HEK293 (cell line): ENCODE measurements at regions not wholly inside any gene's neighbourhood (a gene's known extent, or its start where the extent isn't known, plus 50 kb on each side); places are given as distances from the start of the nearest gene placed in this dataset.

Source experiments
- CTCF ChIA-PET: fragments of 350-600 bp; formaldehyde crosslinking; extraction: SDS; loops from one replicate; lab custom pipeline; 2021; ENCODE audit warnings: antibody characterized with exemption; lab: Yijun Ruan, JAX
- POLR2A ChIA-PET: fragments of 300-600 bp; formaldehyde crosslinking; extraction: SDS; loops from one replicate; lab custom pipeline; 2020; ENCODE audit warnings: antibody characterized with exemption, inconsistent platforms; lab: Yijun Ruan, JAX
- H3K27ac ChIP-seq: fragments of 200-500 bp; sonication (Bioruptor generic); 2 replicates; pipeline ENCODE4 v1.5.1; 2014; ENCODE audit warnings: low read depth, low read length, control low read depth, inconsistent platforms; ENCODE audit errors: extremely low read depth
- H3K36me3 ChIP-seq, 2 experiments: fragments of 200-500 bp in 1 of 2; sonication (Bioruptor generic) in 1 of 2; 1 replicate in 1 of 2; 2 replicates in 1 of 2; pipeline ENCODE4 v1.5.1; 2014 to 2017; ENCODE audit warnings: inconsistent platforms in 2 of 2, low read length in 2 of 2; ENCODE audit not compliant: control insufficient read depth in 2 of 2, insufficient read depth in 1 of 2
- H3K4me1 ChIP-seq: fragments of 200-500 bp; sonication (Bioruptor generic); 2 replicates; pipeline ENCODE4 v1.5.1; 2014; ENCODE audit warnings: mild to moderate bottlenecking, low read length, inconsistent platforms; ENCODE audit not compliant: control insufficient read depth, insufficient read depth
- H3K4me3 ChIP-seq: 2 replicates; pipeline ENCODE4 v1.5.1; 2011; ENCODE audit warnings: low read depth, mild to moderate bottlenecking, control low read depth, low read length, moderate library complexity
- H3K9me3 ChIP-seq: fragments of 200-500 bp; sonication (Bioruptor generic); 2 replicates; pipeline ENCODE4 v1.5.1; 2014; ENCODE audit warnings: low read depth, low read length, inconsistent platforms; ENCODE audit not compliant: control insufficient read depth, insufficient read depth
- BCL11A ChIP-seq: fragments of 450-650 bp; formaldehyde crosslinking; IDR thresholded peaks from 2 replicates; pipeline ENCODE4 v1.5.1; 2016; ENCODE audit warnings: low read depth, missing biosample characterization, missing genetic modification characterization
- GFI1B ChIP-seq: fragments of 450-650 bp; formaldehyde crosslinking; IDR thresholded peaks from 2 replicates; pipeline ENCODE4 v1.5.1; 2016; ENCODE audit warnings: missing biosample characterization, missing genetic modification characterization
- GLI4 ChIP-seq: fragments of 450-650 bp; formaldehyde crosslinking; IDR thresholded peaks from 2 replicates; pipeline ENCODE4 v1.5.1; 2016; ENCODE audit warnings: missing biosample characterization, missing genetic modification characterization
- HIC1 ChIP-seq: fragments of 450-650 bp; formaldehyde crosslinking; IDR thresholded peaks from 2 replicates; pipeline ENCODE4 v1.5.1; 2016; ENCODE audit warnings: missing biosample characterization, missing genetic modification characterization
- HOXC10 ChIP-seq: sonication (generic); formaldehyde crosslinking; IDR thresholded peaks from 2 replicates; pipeline ENCODE4 v1.8.1; 2023; ENCODE audit warnings: mild to moderate bottlenecking, missing genetic modification reagents
- PATZ1 ChIP-seq: fragments of 450-650 bp; formaldehyde crosslinking; IDR thresholded peaks from 2 replicates; pipeline ENCODE4 v1.5.1; 2016; ENCODE audit warnings: missing biosample characterization, missing genetic modification characterization
- RBAK ChIP-seq: fragments of 450-650 bp; formaldehyde crosslinking; IDR thresholded peaks from 2 replicates; pipeline ENCODE4 v1.5.1; 2016; ENCODE audit warnings: missing biosample characterization, missing genetic modification characterization
- ZBTB26 ChIP-seq: fragments of 450-650 bp; formaldehyde crosslinking; optimal IDR thresholded peaks from 2 replicates; pipeline ENCODE3; 2016; ENCODE audit warnings: missing biosample characterization, mild to moderate bottlenecking, missing genetic modification characterization
- ZEB2 ChIP-seq: fragments of 450-650 bp; formaldehyde crosslinking; IDR thresholded peaks from 2 replicates; pipeline ENCODE4 v1.5.1; 2016; ENCODE audit warnings: missing biosample characterization, missing genetic modification characterization
- ZFP3 ChIP-seq: fragments of 450-650 bp; formaldehyde crosslinking; IDR thresholded peaks from 2 replicates; pipeline ENCODE4 v1.5.1; 2016; ENCODE audit warnings: low read depth, missing biosample characterization, missing genetic modification characterization
- ZNF169 ChIP-seq: fragments of 450-650 bp; formaldehyde crosslinking; IDR thresholded peaks from 2 replicates; pipeline ENCODE4 v1.5.1; 2016; ENCODE audit warnings: missing biosample characterization, missing genetic modification characterization
- ZNF211 ChIP-seq: fragments of 450-650 bp; formaldehyde crosslinking; IDR thresholded peaks from 2 replicates; pipeline ENCODE4 v1.5.1; 2016; ENCODE audit warnings: low read depth, missing biosample characterization, missing genetic modification characterization
- ZNF248 ChIP-seq: fragments of 450-650 bp; formaldehyde crosslinking; IDR thresholded peaks from 2 replicates; pipeline ENCODE4 v1.5.1; 2017; ENCODE audit warnings: missing biosample characterization, missing genetic modification characterization
- ZNF274 ChIP-seq, 2 experiments: fragments of 200-500 bp in 1 of 2; fragments of 450-650 bp in 1 of 2; sonication (Bioruptor generic) in 1 of 2; formaldehyde crosslinking in 1 of 2; IDR thresholded peaks; 2 replicates each; pipeline versions ENCODE4 v1.5.1 to v1.6.1; 2014 to 2016; ENCODE audit warnings: borderline replicate concordance in 1 of 2, inconsistent platforms in 1 of 2, low read length in 1 of 2, missing biosample characterization in 1 of 2, missing genetic modification characterization in 1 of 2
- ZNF341 ChIP-seq: fragments of 450-650 bp; formaldehyde crosslinking; IDR thresholded peaks from 2 replicates; pipeline ENCODE4; 2016; ENCODE audit warnings: low read depth, missing biosample characterization, missing genetic modification characterization
- ZNF354C ChIP-seq: fragments of 450-650 bp; formaldehyde crosslinking; IDR thresholded peaks from 2 replicates; pipeline ENCODE4 v1.5.1; 2016; ENCODE audit warnings: missing biosample characterization, missing genetic modification characterization, low read depth, borderline replicate concordance
- ZNF37A ChIP-seq: fragments of 450-650 bp; IDR thresholded peaks from 2 replicates; pipeline ENCODE4 v1.5.1; 2018; ENCODE audit warnings: missing biosample characterization, missing genetic modification characterization
- ZNF394 ChIP-seq: fragments of 450-650 bp; formaldehyde crosslinking; IDR thresholded peaks from 2 replicates; pipeline ENCODE4 v1.5.1; 2016; ENCODE audit warnings: missing biosample characterization, missing genetic modification characterization, mild to moderate bottlenecking, moderate library complexity, borderline replicate concordance
- ZNF426 ChIP-seq: fragments of 450-650 bp; formaldehyde crosslinking; IDR thresholded peaks from 2 replicates; pipeline ENCODE4 v1.5.1; 2017; ENCODE audit warnings: missing biosample characterization, missing genetic modification characterization, mild to moderate bottlenecking, inconsistent platforms, moderate library complexity
- ZNF501 ChIP-seq: fragments of 450-650 bp; formaldehyde crosslinking; IDR thresholded peaks from 2 replicates; pipeline ENCODE4 v1.5.1; 2016; ENCODE audit warnings: missing biosample characterization, missing genetic modification characterization
- ZNF521 ChIP-seq: fragments of 450-650 bp; formaldehyde crosslinking; IDR thresholded peaks from 2 replicates; pipeline ENCODE4 v1.5.1; 2017; ENCODE audit warnings: missing biosample characterization, mild to moderate bottlenecking, missing genetic modification characterization
- ZNF549 ChIP-seq: fragments of 450-650 bp; IDR thresholded peaks from 2 replicates; pipeline ENCODE4 v1.5.1; 2018; ENCODE audit warnings: missing biosample characterization, missing genetic modification characterization, mild to moderate bottlenecking, inconsistent platforms, moderate library complexity
- ZNF560 ChIP-seq: fragments of 450-650 bp; formaldehyde crosslinking; IDR thresholded peaks from 2 replicates; pipeline ENCODE4 v1.5.1; 2017; ENCODE audit warnings: missing biosample characterization, missing genetic modification characterization, borderline replicate concordance
- ZNF571 ChIP-seq: fragments of 450-650 bp; formaldehyde crosslinking; IDR thresholded peaks from 2 replicates; pipeline ENCODE4 v1.5.0; 2017; ENCODE audit warnings: missing biosample characterization, missing genetic modification characterization
- ZNF629 ChIP-seq: fragments of 450-650 bp; formaldehyde crosslinking; IDR thresholded peaks from 2 replicates; pipeline ENCODE4 v1.5.1; 2017; ENCODE audit warnings: missing biosample characterization, missing genetic modification characterization
- ZNF658 ChIP-seq: fragments of 450-650 bp; formaldehyde crosslinking; IDR thresholded peaks from 2 replicates; pipeline ENCODE4; 2016; ENCODE audit warnings: missing biosample characterization, missing genetic modification characterization
- ZNF664 ChIP-seq: fragments of 450-650 bp; formaldehyde crosslinking; IDR thresholded peaks from 2 replicates; pipeline ENCODE4 v1.5.1; 2016; ENCODE audit warnings: missing biosample characterization, missing genetic modification characterization
- ZNF670 ChIP-seq: fragments of 450-650 bp; formaldehyde crosslinking; IDR thresholded peaks from 2 replicates; pipeline ENCODE4 v1.5.1; 2016; ENCODE audit warnings: missing biosample characterization, missing genetic modification characterization, low read depth
- ZSCAN30 ChIP-seq: fragments of 450-650 bp; IDR thresholded peaks from 2 replicates; pipeline ENCODE4 v1.5.1; 2018; ENCODE audit warnings: missing biosample characterization, mild to moderate bottlenecking, missing genetic modification characterization, moderate library complexity

- CTCF ChIA-PET: interaction anchor here (0.6 kb wide), 1 partner anchor 1981 kb away, joined by 3 read pairs; no protein-coding TSS in a partner anchor
- Histone ChIP-seq H3K4me1 (no peaks in the 10 kb centered on the region), H3K27ac (no peak overlapping the region), H3K36me3 (no peaks in the 10 kb centered on the region), H3K9me3 (no peaks in the 10 kb centered on the region), H3K4me3 (no peak overlapping the region)
- TF ChIP-seq ZNF274 (IDR thresholded peaks at IDR 0.05; ENCODE audit: low read length) (no peak), ZNF274 (tag by site-specific recombination; IDR thresholded peaks at IDR 0.05; ENCODE audit: borderline replicate concordance) (no peak), ZBTB26 (tag by site-specific recombination) (no peak), ZNF521 (tag by site-specific recombination) (no peak), HIC1 (no peak), ZNF169 (tag by site-specific recombination) (no peak), ZNF248 (no peak), BCL11A (tag by site-specific recombination) (no peak), ZNF501 (tag by site-specific recombination) (no peak), ZNF658 (tag by site-specific recombination) (no peak), ZEB2 (tag by site-specific recombination) (no peak), HOXC10 (no peak), ZNF549 (tag by site-specific recombination) (no peak), PATZ1 (tag by site-specific recombination) (no peak), ZNF37A (no peak), ZNF394 (no peak), ZNF629 (tag by site-specific recombination) (no peak), ZNF560 (tag by site-specific recombination) (no peak)
- POLR2A ChIA-PET: no interaction called here
These were observed 113.6 kb downstream of the CCER1 start for GRCh38 chr12:90841336-90841735.

GRCh38 chr12:90839346-90839745 is 115.6 kb downstream of the CCER1 start:
- no peak overlapping the region for H3K27ac ChIP-seq
- POLR2A ChIA-PET: no interaction called here
- no peaks in the 10 kb centered on the region for H3K4me1 ChIP-seq
- CTCF ChIA-PET: interaction anchor here (1.1 kb wide), 1 partner anchor 15 kb away, joined by 4 read pairs; no protein-coding TSS in a partner anchor
- no peaks in the 10 kb centered on the region for H3K9me3 ChIP-seq
- TF ChIP-seq ZSCAN30 (tag by site-specific recombination): no peak
- no peak for TF ChIP-seq ZNF37A
- TF ChIP-seq ZFP3: no peak
- TF ChIP-seq GLI4 (tag by site-specific recombination): no peak
- TF ChIP-seq ZNF501 (tag by site-specific recombination): no peak
- no peak for TF ChIP-seq ZNF426 (tag by site-specific recombination)
- no peak for TF ChIP-seq ZNF670
- TF ChIP-seq ZNF341 (tag by site-specific recombination): no peak
- no peak for TF ChIP-seq ZNF211 (tag by site-specific recombination)
- TF ChIP-seq RBAK (tag by site-specific recombination): no peak
- no peak for TF ChIP-seq ZNF571 (tag by site-specific recombination)
- no peak for TF ChIP-seq ZNF354C (tag by site-specific recombination)
- TF ChIP-seq GFI1B (tag by site-specific recombination): no peak
- TF ChIP-seq ZNF664 (tag by site-specific recombination): no peak
- TF ChIP-seq, all 188 proteins: peak for 0
- no peaks in the 10 kb centered on the region for H3K36me3 ChIP-seq
- H3K4me3 ChIP-seq: no peak overlapping the region
